ENCODE measurements at regions not wholly inside any gene's neighbourhood (a gene's known extent, or its start where the extent isn't known, plus 50 kb on each side); places are given as distances from the start of the nearest gene placed in this dataset.

GRCh38 chr2:204126705-204127104 lies 190.1 kb downstream of the ICOS start:
- no peak for FAIRE-seq
- Histone ChIP-seq H3K9me3 (no peaks in the 10 kb centered on the region), H3K4me3 (no peak overlapping the region), H3K27me3 (no peaks in the 10 kb centered on the region), H3K36me3 (no peaks in the 10 kb centered on the region), H3K4me1 (no peaks in the 10 kb centered on the region), H3K27ac (no peak overlapping the region)
- intact Hi-C loops (cut with DNase I): no loop called here
- WGBS, 2 donors: 78% methylated on average over 3 of the region's 3 CpGs
- TF ChIP-seq CTCF (IDR thresholded peaks at IDR 0.05): no peak
- DNase-seq: no peak
- no peak for ATAC-seq

DNA sequence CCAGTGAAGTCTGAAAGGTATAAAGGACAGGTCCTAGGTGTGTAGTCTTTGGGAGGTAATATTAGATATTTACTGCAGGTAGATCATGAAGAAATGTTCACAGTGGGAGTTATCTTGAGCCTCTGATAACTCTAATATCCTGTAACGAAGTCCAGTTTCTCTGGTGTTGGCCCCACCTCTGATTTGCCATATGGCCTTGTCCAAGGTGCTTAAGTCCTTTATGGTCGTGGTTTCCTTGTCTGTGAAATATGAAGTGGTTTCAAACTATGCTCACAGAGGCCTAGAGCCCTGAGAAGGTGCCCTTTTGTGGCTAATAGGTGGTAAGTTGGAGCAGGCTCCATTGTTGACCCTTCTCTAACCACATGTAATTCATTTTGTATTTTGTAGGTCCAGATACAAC lies 190.7 kb downstream of the ICOS start:
- no peak overlapping the region for H3K4me3 ChIP-seq
- ATAC-seq: no peak
- no peaks in the 10 kb centered on the region for H3K4me1 ChIP-seq
- no peaks in the 10 kb centered on the region for H3K27me3 ChIP-seq
- intact Hi-C loops (cut with DNase I): no loop called here
- H3K27ac ChIP-seq: no peak overlapping the region
- WGBS, 2 donors: 32 to 55% methylated on average over 2 of the region's 2 CpGs
- no peaks in the 10 kb centered on the region for H3K36me3 ChIP-seq
- no peak for DNase-seq
- TF ChIP-seq CTCF (IDR thresholded peaks at IDR 0.05): no peak
- FAIRE-seq: no peak
- H3K9me3 ChIP-seq: no peaks in the 10 kb centered on the region

DNA sequence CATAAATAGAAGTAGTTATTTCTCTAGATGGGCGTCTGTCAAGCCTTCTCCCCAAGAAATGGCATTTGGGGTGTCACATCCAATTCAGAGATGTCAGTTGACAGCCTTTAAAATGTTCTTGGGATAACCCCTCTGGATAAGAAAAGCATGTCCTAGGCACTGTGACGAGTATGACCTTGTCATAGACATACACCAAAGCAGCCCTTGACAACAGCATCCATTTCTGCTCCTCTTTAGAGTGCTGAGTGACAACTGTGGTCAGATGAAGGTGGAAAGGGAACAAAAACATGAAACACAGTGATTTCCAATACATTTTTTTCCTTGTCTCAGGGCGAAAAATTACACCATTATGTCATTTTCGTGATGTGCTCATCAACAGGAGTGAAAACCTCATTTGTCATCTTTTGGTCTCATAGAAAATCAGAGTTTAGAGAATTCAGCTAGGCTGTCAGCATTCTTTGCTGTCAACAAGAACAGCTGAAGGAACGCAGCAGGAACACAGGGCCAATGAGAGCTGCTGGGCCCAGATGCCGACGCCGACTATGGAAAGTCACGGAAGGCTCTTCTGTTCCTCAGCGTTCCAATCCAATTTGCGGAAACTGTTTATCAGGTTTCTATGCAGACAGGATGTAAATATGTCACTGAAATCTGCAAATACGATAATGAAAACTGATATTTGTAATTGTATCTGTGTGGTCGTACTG lies 193.2 kb downstream of the ICOS start:
- TF ChIP-seq CTCF (IDR thresholded peaks at IDR 0.05): no peak
- Histone ChIP-seq H3K9me3 (no peaks in the 10 kb centered on the region), H3K4me3 (no peak overlapping the region), H3K27me3 (no peaks in the 10 kb centered on the region), H3K4me1 (no peaks in the 10 kb centered on the region), H3K36me3 (no peaks in the 10 kb centered on the region), H3K27ac (no peak overlapping the region)
- FAIRE-seq: no peak
- no peak for DNase-seq
- no peak for ATAC-seq
- intact Hi-C loops (cut with DNase I): no loop called here
- WGBS, 2 donors: 72 to 80% methylated on average over 13 of the region's 13 CpGs

- Histone ChIP-seq H3K27me3 (no peaks in the 10 kb centered on the region), H3K9me3 (no peaks in the 10 kb centered on the region), H3K4me1 (no peaks in the 10 kb centered on the region), H3K36me3 (no peaks in the 10 kb centered on the region), H3K27ac (no peak overlapping the region), H3K4me3 (no peak overlapping the region)
- DNase-seq (no peak), FAIRE-seq (no peak), ATAC-seq (no peak)
- no peak for TF ChIP-seq CTCF (IDR thresholded peaks at IDR 0.05)
- intact Hi-C loops (cut with DNase I): no loop called here
- 43 to 53% methylated on average over 1 of the region's 1 CpG for WGBS, 2 donors
Observed at GRCh38 chr2:204131621-204132020, 195.1 kb downstream of the ICOS start.

GRCh38 chr2:204133476-204133875 lies 196.9 kb downstream of the ICOS start:
- no peaks in the 10 kb centered on the region for H3K4me1 ChIP-seq
- no peak overlapping the region for H3K27ac ChIP-seq
- H3K4me3 ChIP-seq: no peak overlapping the region
- H3K9me3 ChIP-seq: no peaks in the 10 kb centered on the region
- DNase-seq (no peak), ATAC-seq (no peak), FAIRE-seq (no peak)
- no peaks in the 10 kb centered on the region for H3K36me3 ChIP-seq
- 84 to 92% methylated on average over 2 of the region's 2 CpGs for WGBS, 2 donors
- intact Hi-C loops (cut with DNase I): no loop called here
- TF ChIP-seq CTCF (IDR thresholded peaks at IDR 0.05): no peak
- no peaks in the 10 kb centered on the region for H3K27me3 ChIP-seq

Measured in pancreas (tissue), 10 donors.